Hematopoietic multipotent progenitor cell (in vitro differentiated cells): ENCODE measurements at regions not wholly inside any gene's neighbourhood (a gene's known extent, or its start where the extent isn't known, plus 50 kb on each side); places are given as distances from the start of the nearest gene placed in this dataset.

ENCODE experiments used
- DNase-seq, 3 donors: peaks; one replicate each; pipeline ENCODE4 v3.0.0-alpha.2; 2011 to 2015; ENCODE audit warnings: low read depth in 2 of 3, low spot score in 2 of 3

GRCh38 chr21:27582948-27583430 lies 616.1 kb upstream of the ADAMTS5 start:
- DNase-seq, result no peak

- no peak for DNase-seq
These were observed 615.5 kb upstream of the ADAMTS5 start for GRCh38 chr21:27582246-27582947.

GRCh38 chr21:27581168-27581567 lies 614.3 kb upstream of the ADAMTS5 start:
- DNase-seq, result no peak

- DNase-seq, result no peak
These were observed 613.4 kb upstream of the ADAMTS5 start for GRCh38 chr21:27580276-27580675.

- no peak for DNase-seq
These were observed 611.9 kb upstream of the ADAMTS5 start for GRCh38 chr21:27578741-27579265.

GRCh38 chr21:27572696-27573095 lies 605.8 kb upstream of the ADAMTS5 start:
- DNase-seq, result no peak

- no peak for DNase-seq
These were observed 604.8 kb upstream of the ADAMTS5 start for GRCh38 chr21:27571706-27572105.

GRCh38 chr21:27570306-27570868 lies 603.5 kb upstream of the ADAMTS5 start:
- no peak for DNase-seq

- DNase-seq, result no peak
These were observed 602.9 kb upstream of the ADAMTS5 start for GRCh38 chr21:27569831-27570230.

GRCh38 chr21:27569091-27569490 lies 602.2 kb upstream of the ADAMTS5 start:
- DNase-seq, result no peak

- no peak for DNase-seq
These were observed 600.5 kb upstream of the ADAMTS5 start for GRCh38 chr21:27567381-27567780.

GRCh38 chr21:27566521-27566920 lies 599.6 kb upstream of the ADAMTS5 start:
- DNase-seq, result no peak

- DNase-seq, result no peak
These were observed 598.5 kb upstream of the ADAMTS5 start for GRCh38 chr21:27565364-27565763.

GRCh38 chr21:27564684-27565301 lies 597.9 kb upstream of the ADAMTS5 start:
- DNase-seq, result peak in 1 of 3 donors; percentile 24

- no peak for DNase-seq
These were observed 595.4 kb upstream of the ADAMTS5 start for GRCh38 chr21:27562303-27562702.

GRCh38 chr21:27561116-27561515 lies 594.2 kb upstream of the ADAMTS5 start:
- no peak for DNase-seq

GRCh38 chr21:27557356-27557755 lies 590.5 kb upstream of the ADAMTS5 start:
- DNase-seq, result no peak

- DNase-seq, result no peak
These were observed 589.1 kb upstream of the ADAMTS5 start for GRCh38 chr21:27555996-27556395.

- no peak for DNase-seq
These were observed 583.4 kb upstream of the ADAMTS5 start for GRCh38 chr21:27550287-27550686.

- DNase-seq, result no peak
These were observed 581.6 kb upstream of the ADAMTS5 start for GRCh38 chr21:27548486-27548885.

- no peak for DNase-seq
These were observed 579.0 kb upstream of the ADAMTS5 start for GRCh38 chr21:27545754-27546349.
